GM19372 (cell line): ENCODE measurements at regions not wholly inside any gene's neighbourhood (a gene's known extent, or its start where the extent isn't known, plus 50 kb on each side); places are given as distances from the start of the nearest gene placed in this dataset.
"Not testable (repeated sequence)": the region's sequence is repeated elsewhere in the genome, so short reads cannot be mapped to it uniquely, and the experiment has no call there.

Experiments
- ATAC-seq: cut with Tn5 transposase; IDR thresholded peaks from one replicate; pipeline ENCODE4 v1.9.1; 2021; ENCODE audit warnings: mild to moderate bottlenecking, low read depth, moderate library complexity; ENCODE audit not compliant: unreplicated experiment

DNA sequence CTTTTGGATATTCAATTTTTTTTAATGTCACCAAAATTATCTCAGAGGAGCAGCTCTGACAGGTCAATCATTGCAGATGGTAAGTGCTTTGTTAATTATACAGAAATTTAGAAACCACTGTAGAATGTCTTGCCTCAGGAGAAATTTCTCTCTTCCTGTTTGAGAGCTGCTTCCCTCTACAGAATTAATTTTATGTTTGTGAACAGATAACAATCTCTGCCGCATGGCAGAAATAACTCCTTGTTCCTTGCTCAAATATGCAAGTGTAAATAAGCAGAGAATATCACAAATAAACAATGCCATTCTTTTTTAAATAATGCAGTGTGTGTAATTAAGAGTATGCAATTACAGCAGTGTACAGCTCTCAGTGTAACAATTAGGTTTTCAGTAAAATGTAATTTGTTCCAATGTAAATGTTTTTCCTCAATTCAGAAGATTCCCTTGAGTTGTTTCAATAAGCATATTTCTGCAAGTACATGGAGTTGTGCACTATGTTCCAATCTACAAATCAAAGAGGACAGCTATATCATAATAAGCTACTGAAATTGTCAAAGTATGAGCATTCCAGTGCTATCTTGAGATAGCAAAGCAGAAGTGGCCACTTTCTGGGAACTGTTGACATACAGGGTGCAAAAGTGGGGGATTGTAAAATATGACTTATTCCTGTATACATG is 1012.8 kb downstream of the MAT2B start:
- no peak for ATAC-seq

- ATAC-seq: no peak
Observed at GRCh38 chr5:164518741-164519080, 1013.3 kb downstream of the MAT2B start.

DNA sequence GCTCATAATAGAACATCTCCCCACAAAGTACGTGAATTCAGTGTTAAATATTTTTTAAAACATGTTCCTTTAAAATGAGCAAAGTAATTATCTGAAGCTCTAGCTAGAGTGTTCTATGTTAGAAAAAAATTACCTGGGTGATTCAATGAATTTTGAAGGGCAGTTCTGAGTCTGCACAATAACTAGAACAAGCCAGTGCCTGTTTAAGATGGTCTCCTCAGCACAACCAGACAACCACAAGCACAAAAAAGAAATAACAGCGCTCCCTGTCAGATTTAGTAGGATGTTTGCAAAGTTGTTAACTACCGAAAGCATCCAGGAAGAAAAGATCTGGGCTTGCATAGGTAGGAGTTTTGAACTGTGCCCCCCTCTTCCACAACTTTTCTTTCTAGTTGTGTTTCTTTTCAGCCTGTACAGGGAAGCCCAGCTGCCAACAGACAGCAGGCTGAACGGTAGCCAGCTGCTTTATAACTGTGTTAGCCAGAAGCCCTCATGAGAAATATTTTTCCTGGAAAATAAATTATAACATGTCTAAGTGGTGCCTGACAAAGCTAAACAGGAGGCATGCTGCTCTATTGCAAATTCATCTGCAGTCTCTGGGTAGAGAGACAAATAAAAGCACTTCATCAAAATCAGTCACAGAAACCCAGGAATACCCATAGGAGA is 1026.9 kb downstream of the MAT2B start:
- no peak for ATAC-seq

DNA sequence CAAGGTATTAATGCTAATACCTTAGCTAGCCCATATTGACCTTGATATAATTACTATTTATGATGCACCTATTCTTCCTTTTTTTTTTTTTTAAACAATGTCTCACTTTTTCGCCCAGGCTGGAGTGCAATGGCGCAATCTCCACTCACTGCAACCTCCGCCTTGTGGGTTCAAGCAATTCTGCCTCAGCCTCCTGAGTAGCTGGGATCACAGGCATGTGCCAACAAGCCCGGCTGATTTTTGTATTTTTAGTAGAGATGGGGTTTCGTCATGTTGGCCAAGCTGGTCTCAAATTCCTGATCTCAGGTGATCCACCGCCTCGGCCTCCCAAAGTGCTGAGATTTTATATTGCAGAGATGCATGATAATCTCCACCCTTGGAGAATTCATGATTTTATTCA is 1028.0 kb downstream of the MAT2B start:
- not testable (repeated sequence) for ATAC-seq

DNA sequence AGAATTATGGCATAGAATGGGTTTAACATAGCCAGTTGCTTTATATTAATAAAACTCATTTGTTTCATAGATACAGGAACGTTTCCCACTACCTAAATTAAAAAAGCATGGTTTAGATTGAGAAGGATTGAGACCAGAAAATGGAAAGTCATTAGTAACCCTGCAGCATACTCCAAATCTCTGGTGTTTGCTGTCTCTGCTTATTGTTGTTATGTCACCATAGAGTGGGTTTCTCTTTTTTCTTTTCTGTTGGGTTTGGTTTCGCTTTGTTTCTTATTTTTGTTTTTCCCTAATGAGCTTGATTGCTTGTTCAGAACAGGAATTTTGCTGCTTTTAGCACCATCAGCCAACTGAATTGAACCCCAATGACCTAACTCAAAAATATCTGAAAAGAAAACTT is 1034.8 kb downstream of the MAT2B start:
- no peak for ATAC-seq

- ATAC-seq: no peak
Observed at GRCh38 chr5:164545507-164545906, 1040.1 kb downstream of the MAT2B start.

DNA sequence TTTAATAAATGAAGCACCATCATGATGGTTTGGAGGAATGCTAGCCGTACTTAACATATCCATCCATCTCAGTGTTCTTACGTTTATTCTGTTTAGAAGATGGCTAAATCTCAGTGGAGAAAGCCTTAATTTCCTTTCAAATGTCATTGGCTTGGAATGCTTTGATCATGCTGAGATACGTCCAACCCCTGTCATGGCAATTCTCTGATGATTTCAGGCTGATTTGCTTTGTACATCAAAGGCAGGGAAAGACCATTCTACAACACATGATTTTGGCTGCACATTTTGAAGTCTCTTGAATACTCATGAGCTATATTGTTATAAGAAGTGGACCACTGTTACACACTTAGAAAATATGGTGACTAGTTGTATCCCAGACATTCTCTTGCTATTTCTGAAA is 1048.4 kb downstream of the MAT2B start:
- ATAC-seq: no peak

GRCh38 chr5:164555809-164556208 is 1050.4 kb downstream of the MAT2B start:
- ATAC-seq: no peak

- ATAC-seq: no peak
Observed at GRCh38 chr5:164560216-164560615, 1054.8 kb downstream of the MAT2B start.

- no peak for ATAC-seq
Observed at GRCh38 chr5:164561933-164562872, 1056.8 kb downstream of the MAT2B start.

GRCh38 chr5:164563370-164563769 is 1058.0 kb downstream of the MAT2B start:
- ATAC-seq: no peak

GRCh38 chr5:164573397-164573796 is 1068.0 kb downstream of the MAT2B start:
- ATAC-seq: no peak

DNA sequence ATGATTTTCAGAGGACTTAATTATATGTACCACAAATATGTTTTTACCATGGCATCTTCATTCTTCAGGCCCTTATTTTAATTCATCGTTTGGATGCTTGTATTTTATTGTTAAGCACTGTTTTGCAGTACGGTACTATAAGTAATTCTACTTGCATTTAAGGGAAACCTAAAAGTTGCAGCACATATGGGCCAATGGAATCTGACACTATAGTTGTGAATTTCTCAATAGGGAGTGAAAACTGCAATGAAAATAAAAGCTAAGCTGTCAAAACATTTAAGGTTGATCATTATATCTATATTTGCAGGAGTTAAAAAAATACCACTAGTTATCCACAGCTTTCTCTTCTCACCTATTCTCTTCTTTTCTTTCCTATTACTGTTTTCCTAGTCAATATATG is 1071.8 kb downstream of the MAT2B start:
- no peak for ATAC-seq

DNA sequence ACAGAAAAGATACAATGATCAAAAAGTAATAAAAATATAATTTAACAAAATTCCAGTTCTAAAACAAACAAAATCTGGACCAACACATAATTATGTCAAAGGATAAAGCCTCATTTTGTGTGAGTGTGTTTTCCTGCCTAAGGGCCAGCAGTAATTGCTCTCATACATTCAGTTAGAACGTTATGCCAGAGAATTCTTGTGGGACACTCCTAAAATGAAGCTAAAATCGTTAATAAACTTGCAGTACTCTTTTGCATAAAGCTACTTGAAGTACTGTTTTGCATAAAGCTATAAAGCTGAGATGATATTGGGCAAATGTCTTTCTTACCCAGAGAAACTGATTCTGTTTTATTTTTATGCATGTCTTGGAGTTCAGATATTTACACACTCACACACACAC is 1072.3 kb downstream of the MAT2B start:
- no peak for ATAC-seq

DNA sequence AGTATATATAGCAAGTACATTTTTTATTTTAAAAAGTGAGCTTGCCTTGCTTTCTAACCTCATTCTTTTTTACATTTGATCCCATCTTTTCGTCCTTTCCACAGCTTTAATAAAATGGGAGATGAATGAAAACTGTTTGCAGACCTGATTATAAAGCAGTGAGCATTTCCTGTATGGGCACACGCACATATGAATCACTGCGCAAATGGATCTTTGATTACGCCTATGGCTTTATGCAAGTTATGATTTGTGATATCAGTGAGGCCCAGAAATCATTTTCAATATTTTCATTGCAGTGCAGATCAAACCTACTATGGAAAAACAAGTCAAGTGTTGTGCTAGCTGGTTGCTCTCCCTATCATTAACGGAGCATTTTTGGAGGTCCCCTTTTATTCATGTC is 1073.0 kb downstream of the MAT2B start:
- no peak for ATAC-seq

- ATAC-seq: no peak
Observed at GRCh38 chr5:164578911-164579310, 1073.5 kb downstream of the MAT2B start.

DNA sequence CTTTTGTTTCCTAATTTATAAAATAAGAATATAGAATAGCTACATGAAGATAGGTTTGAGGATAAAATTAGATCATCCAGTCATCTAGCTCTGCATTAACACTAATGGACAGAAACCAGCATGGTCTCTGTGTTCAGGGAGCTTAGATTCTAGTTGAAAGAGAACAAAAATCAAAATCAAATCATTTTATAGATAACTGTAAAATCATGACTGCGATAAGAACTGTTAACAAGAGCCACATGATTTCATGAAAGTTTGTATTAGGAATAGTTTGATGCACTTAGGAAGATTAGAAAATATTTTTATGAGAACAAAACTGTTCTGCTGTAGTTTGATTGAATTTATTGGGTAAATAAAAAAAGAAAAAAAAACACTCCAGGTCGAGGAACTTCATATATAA is 1074.7 kb downstream of the MAT2B start:
- no peak for ATAC-seq

- no peak for ATAC-seq
Observed at GRCh38 chr5:164581889-164582288, 1076.5 kb downstream of the MAT2B start.

- no peak for ATAC-seq
Observed at GRCh38 chr5:164593982-164594381, 1088.6 kb downstream of the MAT2B start.

- ATAC-seq: peak; percentile 89
Observed at GRCh38 chr5:164597293-164597900, 1092.0 kb downstream of the MAT2B start.

GRCh38 chr5:164600274-164600673 is 1094.9 kb downstream of the MAT2B start:
- no peak for ATAC-seq
